HT1080 (cell line): ENCODE measurements at regions not wholly inside any gene's neighbourhood (a gene's known extent, or its start where the extent isn't known, plus 50 kb on each side); places are given as distances from the start of the nearest gene placed in this dataset.
"Not testable (repeated sequence)": the region's sequence is repeated elsewhere in the genome, so short reads cannot be mapped to it uniquely, and the experiment has no call there.

Experiments used
- DNase-seq: peaks from one replicate; pipeline ENCODE4 v3.0.0-alpha.2; 2015; ENCODE audit warnings: low read depth

DNA sequence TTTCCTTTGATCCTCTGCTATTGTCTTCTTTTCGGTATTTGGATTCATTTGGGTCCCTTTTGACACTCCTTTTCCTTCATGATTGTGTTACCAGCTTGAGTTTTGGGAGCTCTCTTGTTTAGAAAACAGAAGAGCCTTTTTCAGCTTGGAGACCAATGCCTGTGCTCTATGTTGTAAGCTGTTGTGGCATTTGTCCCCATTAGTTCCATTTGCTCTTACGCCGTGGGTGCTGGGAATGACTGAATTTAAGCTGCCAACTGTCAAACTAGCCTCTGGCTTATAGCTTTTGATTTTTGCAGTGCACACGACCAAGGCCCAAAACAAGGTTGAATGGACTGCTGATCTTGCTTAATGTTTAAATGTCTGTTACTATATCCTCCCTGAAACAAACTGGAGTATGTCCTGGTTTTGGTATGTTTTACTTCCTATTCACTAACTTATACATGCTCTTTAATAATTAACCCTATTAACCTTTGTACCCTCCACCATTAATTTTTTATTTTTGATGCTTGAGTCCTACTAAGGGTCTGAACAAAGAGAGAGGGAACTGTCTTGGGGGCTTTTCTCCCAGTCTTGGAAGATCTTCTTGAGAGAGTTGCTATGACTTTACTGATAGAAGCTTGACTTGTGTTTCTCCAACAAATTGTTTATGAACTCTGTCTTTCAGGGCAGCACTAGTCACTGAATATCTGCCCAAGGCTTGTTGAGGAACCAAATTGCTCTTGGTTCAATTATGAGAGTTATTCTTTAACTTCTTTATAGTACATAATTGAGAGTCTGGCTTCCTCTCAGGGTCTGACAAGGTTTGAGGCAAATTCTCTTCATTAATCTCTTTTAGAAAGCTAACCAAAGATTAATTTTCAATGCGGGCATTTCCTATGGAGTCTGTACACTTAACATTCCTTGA is 100.3 kb upstream of the SIRPG start:
- no peak for DNase-seq

DNA sequence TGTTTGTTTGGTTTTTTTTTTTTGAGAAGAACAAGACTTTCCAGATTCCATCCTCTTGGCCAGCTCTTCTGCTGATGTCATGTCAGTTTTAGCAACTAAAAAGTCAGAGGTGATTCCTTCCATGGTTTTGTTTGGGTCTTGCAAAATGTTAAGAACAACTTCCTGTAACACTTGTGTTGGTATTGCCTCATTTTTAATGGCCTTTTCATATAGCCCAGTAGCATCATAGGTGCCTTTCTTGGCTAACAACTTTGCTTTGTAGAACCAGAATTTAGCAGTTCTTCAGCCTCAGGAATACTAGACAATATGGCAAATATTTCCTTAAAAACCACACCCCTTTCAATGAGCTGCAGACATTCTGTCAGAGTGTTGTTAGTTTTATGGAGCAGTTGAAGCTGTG is 99.5 kb upstream of the SIRPG start:
- no peak for DNase-seq

DNA sequence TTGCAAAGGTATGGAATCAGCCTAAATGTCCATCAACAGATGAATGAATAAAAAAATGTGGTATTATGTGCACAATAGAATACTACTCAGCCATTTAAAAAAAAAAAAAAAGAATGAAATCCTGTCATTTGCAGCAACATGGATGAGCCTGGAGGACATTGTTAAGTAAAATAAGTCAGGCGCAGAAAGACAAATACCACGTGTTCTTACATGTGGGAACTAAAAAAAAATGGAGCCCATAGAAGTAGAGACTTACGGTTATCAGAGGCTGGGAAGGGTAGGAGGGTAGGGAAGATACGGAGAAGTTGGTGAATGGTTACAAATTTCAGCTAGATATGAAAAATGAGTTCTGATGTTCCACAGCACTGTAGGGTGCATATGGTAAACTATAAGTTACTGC is 97.2 kb upstream of the SIRPG start:
- DNase-seq: no peak

DNA sequence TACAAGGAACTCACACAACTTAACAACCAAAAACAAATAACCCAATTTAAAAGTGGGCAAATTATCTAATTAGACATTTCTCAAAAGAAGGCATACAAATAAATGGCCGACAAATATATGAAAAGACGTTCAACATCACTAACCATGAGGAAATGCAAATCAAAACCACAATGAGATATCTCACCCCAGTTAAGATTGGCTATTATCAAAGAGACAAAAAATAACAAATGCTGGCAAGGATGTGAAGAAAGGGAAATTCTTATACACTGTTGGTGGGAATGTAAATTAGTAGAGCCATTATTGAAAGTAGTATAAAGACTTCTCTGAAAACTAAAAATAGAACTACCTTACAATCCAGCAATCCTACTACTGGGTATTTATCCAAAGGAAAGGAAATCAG is 96.7 kb upstream of the SIRPG start:
- DNase-seq: no peak

DNA sequence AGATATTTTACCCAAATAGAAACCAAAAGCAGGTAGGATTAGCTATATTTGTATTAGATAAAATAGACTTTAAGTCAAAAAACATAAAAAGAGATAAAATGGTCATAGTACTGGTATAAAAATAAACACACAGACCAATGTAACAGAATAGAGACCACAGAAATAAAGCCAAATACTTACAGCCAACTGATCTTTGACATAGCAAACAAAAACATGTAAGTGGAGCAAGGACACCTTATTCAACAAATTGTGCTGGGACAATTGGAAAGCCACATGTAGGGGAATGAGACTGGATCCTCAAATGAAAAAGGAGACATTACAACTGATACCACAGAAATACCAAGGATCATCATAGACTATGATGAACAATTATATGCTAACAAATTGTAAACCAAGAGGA is 94.5 kb upstream of the SIRPG start:
- DNase-seq: no peak

DNA sequence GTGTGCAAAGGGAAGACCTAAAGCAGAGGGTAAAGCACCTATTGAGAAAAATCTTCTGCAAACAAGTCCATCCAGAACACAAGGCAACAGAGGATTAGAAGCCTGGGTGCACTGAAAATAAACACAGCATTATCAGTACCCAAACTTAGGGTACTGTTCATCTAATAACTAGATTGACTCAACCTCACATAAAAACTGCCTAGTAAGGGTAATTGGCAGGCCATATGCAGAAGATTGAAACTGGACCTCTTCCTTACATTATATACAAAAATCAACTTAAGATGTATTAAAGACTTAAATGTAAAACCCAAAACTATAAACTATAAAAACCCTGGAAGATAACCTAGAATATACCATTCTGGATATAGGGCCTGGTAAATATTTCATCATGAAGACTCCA is 91.2 kb upstream of the SIRPG start:
- DNase-seq: no peak

DNA sequence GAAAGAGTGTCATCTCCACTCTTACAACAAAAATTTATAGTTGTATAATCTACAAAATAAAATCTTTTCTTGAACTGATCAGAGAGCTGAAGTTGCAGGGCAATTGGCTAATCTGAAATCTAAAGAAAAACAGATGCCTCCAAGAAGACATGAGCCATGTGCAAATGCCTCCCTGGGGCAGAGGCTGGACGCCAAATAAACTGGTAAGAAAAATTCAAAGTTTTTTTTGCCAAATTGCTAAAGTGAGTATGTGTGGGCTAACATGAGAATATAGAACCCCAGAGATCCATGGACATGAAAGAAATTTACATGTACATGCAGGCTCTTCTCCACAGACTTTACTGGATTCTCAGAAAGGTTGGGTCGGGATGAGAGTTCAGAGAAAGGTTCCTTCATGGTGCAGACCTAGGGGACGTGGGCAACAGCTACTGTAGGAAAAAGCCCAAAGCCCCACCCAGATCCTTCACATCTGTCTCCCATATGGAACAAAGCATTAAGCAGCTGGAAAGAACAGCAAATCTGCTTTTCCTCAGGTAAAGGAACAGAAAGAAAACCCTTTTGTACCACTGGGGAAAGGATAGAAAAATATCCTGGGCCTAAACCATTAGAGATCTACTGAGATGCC is 90.5 kb upstream of the SIRPG start:
- no peak for DNase-seq

DNA sequence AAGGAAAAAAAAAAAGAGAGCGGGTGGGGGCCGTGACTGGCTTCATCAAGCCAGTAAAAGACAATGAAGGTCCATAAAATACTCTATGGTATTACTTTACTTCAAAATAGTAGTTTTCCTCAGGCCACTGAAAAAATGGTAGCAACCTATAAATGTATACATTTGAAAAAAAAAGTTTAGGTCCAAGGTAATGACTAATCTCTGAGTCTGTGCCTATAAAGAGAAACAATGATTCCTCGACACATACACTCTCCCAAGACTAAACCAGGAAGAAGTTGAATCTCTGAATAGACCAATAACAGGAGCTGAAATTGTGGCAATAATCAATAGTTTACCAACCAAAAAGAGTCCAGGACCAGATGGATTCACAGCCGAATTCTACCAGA is 84.5 kb upstream of the SIRPG start:
- not testable (repeated sequence) for DNase-seq

DNA sequence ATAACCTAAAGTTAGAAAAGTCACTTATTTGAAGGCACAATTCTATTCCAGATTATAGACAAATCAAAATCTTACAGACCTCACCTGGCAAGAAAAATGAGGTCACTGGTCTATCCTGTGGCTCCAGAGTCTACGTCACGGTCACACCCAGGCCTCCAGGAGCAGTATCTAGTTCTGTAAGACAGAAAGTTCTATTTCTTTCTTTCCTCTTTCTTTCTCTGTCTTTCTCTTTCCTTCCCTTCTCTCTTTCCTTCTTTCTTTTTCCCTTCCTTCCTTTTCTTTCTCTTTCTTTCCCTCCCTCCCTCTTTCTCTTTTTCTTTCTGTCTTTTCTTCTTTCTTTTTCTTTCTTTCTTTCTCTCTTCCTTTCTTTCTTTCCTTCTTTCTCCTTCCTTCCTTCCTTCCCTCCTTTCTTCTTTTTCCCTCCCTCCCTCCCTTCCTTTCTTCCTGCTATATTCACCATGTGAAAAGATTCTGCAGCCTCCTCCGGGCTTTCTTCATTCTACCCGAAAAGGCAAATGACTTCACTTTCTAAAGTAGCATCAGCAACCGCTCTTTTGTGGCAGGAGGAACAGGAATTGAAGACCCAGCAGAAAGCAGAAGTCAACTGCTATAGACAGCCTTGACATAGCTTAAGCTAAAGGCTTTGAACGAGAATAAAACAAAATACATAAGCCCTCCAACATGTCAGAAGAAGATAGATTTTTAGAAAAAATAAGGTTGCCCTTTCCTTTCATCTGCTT is 83.9 kb upstream of the SIRPG start:
- no peak for DNase-seq

DNA sequence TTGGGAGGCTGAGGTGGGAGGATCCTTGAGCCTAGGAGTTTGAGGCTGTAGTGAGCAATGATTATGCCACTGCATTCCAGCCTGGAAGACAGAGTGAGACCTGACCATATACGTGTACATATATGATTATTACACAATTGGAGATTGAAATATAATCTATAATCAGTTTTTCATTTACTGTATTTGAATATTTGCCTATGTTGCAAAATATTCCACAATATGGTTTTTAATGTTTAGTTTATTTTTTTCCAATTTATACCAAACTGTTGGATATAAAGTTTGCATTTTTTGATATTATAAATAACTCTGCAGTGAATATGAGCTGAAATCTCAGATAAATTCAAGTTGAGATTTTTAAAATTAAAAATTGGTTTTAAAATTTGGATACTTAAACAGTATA is 79.6 kb upstream of the SIRPG start:
- no peak for DNase-seq

DNA sequence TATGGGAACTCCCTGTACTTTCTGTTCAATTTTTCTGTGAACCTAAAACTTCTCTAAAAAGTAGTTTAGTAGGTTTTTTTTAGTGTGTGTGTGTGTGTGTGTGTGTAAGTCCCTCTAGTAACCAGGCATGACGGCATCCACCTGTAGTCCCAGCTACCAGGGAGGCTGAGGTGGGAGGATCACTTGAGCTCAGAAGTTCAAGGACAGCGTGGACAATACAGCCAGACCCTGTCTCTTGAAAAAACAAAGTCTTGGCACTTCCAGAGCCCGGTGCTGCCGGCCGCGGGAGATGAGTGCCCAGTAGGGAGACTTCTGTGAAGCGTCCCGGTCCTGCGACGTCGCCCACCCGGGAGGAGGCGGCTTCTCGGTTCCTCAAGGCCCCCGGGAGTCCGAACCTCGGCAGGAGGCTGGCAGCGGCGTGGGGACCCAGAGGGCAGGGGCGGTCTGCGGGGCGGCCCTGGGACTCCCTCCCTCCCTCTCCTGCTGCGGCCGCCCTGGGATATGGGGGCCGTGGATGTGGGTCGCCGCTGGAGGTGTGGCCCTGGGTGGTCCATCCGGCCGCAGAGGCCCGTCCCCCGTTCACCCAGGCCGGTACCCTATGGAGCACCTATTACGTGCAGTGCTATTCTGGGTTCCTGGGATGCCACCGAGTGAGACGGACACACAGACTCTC is 78.0 kb upstream of the SIRPG start:
- no peak for DNase-seq

DNA sequence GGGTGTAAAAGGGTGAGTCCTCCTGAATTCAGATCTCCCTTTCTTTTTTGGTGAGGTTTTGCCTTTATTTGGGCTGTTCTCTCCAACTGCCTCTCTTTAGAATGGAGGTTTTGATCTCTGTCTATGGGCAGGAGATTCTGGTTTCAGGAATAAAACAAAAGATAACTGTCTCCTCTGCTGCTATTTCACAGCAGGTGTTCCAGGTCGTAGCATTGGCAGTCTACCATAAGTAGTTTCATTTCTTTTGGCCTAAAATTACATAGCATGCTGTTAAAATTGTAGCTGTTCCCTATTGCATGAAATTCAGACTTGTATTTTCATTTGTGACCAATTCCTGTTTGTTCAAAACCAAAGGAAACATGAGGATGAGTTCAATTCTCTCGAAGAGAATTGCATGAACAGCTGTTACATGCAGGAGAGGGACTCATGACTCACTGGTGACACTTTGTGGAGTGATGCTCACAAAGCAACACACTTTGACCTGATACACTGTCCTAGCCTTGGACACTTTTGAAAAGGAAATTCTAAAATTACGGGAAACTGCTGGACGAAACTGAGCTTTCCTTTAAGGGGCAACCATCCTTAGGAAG is 76.8 kb upstream of the SIRPG start:
- DNase-seq: peak; percentile 53

DNA sequence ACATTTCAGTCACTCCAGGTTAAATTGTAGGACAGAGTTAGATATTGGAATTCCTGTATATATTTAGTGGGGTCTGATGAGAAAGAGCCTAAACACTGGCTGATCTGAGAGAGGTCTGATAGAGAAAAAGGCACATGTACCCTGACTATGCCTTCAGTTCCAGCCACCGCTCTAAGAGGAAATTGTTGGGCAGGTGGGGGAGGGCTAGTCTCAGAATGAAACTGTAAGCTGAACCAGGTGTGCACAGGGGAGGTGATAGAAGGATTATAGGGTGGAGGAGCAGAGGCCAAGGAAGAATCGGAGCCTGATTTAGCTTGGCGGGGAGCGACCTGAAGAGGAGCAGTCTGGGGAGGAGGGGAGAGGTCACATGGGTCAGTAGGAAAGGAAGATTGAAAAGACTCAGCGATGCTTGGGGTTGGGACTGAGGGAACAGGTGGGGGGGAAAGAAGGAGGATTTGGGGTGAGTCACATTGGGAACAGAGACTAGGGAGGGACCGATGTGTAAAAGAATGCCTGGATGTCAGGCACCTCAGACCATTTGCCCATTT is 74.3 kb upstream of the SIRPG start:
- not testable (repeated sequence) for DNase-seq

DNA sequence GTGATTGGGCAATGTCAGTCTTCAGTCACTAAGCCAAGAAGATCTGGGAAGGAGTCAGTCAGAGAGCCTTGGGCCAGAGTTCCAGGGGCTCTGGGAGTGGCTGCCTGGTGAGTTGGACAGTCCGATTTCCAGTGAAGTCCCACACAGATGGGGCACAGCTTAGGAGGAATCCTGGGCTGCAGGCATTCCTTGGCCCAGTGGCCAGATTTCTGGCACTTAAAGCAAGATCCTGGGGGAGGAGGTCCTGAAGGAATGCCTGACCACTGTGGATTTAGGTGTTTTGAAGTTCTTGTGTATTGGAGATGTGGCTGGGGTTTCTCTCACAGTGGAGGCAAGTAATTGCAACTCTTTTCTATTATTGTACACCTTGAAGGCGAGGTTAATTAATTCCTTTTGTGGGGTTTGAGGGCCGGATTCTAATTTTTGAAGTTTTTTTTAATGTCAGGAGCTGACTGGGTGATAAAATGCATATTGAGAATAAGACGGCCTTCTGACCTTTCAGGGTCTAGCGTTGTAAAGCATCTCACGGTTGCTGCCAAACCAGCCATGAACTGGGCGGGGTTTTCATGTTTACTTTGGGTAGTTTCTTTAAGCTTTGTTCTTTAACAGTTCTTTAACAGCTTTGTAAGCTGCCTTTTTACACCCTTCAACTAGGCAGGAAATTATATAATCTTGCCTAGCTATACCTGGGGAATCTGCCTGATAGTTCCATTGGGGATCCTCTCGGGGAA is 73.6 kb upstream of the SIRPG start:
- not testable (repeated sequence) for DNase-seq

DNA sequence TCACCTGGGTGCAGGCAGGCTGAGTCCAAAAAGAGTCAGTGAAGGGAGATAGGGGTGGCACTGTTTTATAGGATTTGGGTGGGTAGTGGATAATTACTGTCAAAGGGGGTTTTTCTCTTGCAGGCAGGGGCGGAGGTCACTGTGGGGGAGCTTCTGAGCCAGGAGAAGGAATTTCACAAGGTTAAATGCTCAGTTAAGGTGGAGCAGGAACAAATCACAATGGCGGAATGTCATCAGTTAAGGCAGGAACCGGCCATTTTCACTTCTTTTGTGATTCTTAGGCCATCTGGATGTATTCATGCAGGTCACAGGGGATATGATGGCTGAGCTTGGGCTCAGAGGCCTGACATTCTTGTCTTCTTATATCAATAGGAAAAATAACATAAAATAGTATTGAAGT is 69.7 kb upstream of the SIRPG start:
- DNase-seq: not testable (repeated sequence)

DNA sequence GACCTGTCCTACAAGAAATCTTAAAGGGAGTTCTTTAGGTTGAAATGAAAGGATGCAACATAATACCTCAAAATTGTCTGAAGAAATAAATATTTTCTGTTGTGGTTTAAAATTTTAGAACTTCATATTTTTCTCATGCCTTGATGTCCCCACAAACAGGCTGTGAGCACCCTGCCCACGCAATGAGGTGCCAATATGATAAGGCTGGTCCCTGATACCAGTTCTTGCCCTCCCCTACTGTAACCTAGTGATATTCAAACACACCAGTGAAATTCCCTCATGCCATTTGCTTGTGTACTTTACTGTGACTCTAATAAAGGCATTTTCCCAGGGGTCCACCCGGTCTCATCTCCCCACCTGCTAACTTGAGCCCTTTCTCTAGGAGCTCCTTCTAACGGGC is 67.3 kb upstream of the SIRPG start:
- DNase-seq: no peak

DNA sequence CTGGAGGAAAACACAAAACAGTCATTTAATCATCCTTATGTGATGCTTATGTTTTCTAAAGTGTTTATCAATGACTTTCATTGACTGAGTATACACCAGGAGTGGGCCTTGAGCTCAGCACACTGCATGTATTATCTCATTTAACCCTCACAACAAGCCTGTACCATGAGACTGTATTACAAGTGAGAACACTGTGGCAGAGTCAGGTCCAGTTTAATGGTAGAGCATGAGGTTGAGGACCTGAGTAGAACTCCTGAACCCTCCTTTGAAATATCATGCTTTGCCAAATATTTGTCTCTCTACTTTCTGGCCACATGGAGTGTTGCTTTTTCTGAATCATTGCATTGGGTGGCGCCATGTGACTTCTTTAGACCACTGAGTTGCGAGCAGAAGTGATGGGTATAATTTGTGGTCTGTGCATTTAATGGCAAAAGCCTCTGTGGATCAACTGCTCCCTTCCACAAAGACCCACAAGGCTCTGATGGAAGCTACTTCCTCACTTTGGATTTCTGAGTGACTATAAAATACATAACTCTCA is 65.0 kb upstream of the SIRPG start:
- no peak for DNase-seq

DNA sequence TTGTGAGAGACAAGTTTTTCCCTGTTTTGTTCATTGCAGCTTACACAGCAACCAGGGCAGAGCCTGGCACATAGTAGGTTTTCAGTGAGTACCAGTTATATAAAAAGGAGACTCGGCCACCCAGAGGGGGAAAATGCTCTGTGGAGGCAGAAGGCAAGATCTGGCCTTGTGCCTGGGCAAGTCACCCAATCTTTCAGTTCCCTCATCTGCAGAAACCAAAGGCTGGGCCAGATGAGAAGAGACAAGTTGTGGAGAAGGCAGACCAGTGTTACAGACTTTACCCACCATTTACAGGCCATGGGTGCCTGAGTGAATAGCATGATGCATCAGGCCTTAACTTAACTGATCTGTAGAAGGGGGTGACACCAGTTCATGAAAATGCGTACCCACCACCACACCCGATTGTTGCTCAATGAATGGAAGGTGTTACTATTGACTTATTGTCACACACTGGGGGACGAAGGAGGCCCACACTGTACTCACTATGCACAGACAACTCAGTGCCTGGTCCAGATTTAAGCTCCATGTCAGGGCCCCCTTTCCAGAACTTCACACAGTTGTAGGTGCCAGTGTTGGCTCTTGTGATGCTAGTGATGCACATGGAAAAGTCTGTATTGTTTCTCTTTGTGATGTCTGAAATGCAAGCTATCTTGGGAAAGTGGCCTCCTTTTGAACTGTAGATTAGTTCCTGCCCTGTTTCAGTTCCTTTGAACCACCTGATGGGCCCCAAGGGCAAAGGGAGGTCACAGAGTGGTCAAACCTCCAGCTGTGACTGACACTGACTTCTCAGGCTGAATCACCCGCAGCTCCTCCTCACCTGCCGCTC is 64.3 kb upstream of the SIRPG start:
- DNase-seq: no peak

DNA sequence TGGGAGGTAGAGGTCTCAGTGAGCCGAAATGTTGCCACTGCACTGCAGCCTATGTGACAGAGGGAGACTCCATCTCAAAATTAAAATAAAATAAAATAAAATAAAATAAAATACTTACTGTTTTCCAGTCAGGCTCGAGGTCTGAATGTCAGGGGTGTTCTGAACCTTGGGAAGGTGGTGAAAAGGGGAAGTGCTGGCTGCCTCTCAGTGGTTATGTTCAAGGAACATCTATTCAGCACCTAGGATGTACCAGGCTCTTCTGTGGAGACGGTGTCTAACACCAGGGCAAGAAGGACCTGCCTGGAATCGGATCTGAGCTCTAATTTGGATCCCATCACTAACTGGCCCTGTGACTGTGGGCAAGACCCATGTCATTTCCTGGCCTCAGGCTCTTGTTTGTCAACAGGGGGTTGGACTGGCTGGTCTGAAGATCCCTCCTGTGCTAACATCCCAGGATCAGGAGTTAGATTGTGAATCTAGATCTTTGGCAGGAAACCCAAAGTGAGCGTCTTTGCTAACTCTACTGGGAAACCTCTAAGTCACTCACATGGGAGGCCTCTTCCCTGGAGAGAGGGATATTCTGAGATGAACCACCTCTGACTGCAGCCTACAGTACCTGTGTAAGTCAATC is 63.4 kb upstream of the SIRPG start:
- DNase-seq: no peak
